ENCODE measurements at regions not wholly inside any gene's neighbourhood (a gene's known extent, or its start where the extent isn't known, plus 50 kb on each side); places are given as distances from the start of the nearest gene placed in this dataset.

DNA sequence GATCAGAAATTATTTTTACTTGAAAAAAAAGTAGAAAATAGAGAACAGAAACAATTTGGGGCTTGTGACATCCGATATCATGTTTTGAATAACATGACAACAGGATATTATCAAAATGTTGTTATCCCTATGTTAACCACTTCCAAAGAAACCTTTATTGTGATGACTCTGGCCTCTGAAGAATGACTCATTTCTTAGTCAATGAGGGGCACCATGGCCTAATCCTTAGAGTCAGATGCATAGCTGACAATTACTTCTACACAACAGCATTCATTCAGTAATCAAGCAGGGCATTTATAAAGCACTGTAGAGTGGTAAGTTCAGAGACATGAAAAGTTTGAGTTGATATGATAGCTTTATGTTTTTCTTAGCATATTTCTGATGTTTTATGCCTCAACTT is 703.0 kb downstream of the RNF144A start:
- 0% methylated on average over 1 of the region's 1 CpG for WGBS (ENCODE audit: insufficient coverage, low coverage, missing lambda C conversion rate)
- Histone ChIP-seq H3K9me1 (ENCODE audit: control insufficient read depth, insufficient read depth, low read length) (no peaks in the 10 kb centered on the region), H3K4me3 (no peak overlapping the region), H2AFZ (ENCODE audit: low read depth, low read length) (no peak overlapping the region), H3K36me3 (ENCODE audit: control insufficient read depth, insufficient read depth, low read length) (no peaks in the 10 kb centered on the region), H3K27me3 (ENCODE audit: control insufficient read depth in 2 of 2, insufficient read depth in 2 of 2, low read length in 2 of 2) (no peaks in the 10 kb centered on the region), H3K27ac (ENCODE audit: extremely low read depth, low read depth, low read length) (no peak overlapping the region), H4K20me1 (replicated peaks; ENCODE audit: control insufficient read depth, insufficient read depth, low read length) (no peaks in the 10 kb centered on the region), H3K79me2 (ENCODE audit: control insufficient read depth, insufficient read depth, low read length) (no peaks in the 10 kb centered on the region), H3K4me1 (replicated peaks in 1 of 2; ENCODE audit: control insufficient read depth in 2 of 2, insufficient read depth in 2 of 2, low read length in 2 of 2) (no peaks in the 10 kb centered on the region), H3K9ac (ENCODE audit: insufficient read depth in 1 of 2, low read depth in 2 of 2, low read length in 2 of 2) (no peak overlapping the region), H3K9me3 (replicated peaks; ENCODE audit: control insufficient read depth, insufficient read depth, low read depth, low read length) (no peaks in the 10 kb centered on the region), H3K4me2 (ENCODE audit: insufficient read depth, low read length) (no peak overlapping the region)
- TF ChIP-seq PTTG1 (tag; IDR thresholded peaks at IDR 0.05; ENCODE audit: low read depth) (no peak), ZNF717 (CRISPR knock-in tag; IDR thresholded peaks at IDR 0.05) (no peak), ZNF780A (CRISPR knock-in tag; IDR thresholded peaks at IDR 0.05) (no peak), PTRF (tag; IDR thresholded peaks at IDR 0.05) (no peak), ZNF644 (tag; IDR thresholded peaks at IDR 0.05; ENCODE audit: low read depth) (no peak), ZNF764 (CRISPR knock-in tag; IDR thresholded peaks at IDR 0.05; ENCODE audit: low read depth) (no peak), ZNF324 (CRISPR knock-in tag; IDR thresholded peaks at IDR 0.05) (no peak)
- TF ChIP-seq, protein P1, sequence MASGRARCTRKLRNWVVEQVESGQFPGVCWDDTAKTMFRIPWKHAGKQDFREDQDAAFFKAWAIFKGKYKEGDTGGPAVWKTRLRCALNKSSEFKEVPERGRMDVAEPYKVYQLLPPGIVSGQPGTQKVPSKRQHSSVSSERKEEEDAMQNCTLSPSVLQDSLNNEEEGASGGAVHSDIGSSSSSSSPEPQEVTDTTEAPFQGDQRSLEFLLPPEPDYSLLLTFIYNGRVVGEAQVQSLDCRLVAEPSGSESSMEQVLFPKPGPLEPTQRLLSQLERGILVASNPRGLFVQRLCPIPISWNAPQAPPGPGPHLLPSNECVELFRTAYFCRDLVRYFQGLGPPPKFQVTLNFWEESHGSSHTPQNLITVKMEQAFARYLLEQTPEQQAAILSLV (tag; IDR thresholded peaks at IDR 0.05) = no peak
- TF ChIP-seq, protein P2, sequence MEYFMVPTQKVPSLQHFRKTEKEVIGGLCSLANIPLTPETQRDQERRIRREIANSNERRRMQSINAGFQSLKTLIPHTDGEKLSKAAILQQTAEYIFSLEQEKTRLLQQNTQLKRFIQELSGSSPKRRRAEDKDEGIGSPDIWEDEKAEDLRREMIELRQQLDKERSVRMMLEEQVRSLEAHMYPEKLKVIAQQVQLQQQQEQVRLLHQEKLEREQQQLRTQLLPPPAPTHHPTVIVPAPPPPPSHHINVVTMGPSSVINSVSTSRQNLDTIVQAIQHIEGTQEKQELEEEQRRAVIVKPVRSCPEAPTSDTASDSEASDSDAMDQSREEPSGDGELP (CRISPR knock-in tag; IDR thresholded peaks at IDR 0.05; ENCODE audit: borderline replicate concordance) = no peak
- POLR2A ChIA-PET = no interaction called here
- intact Hi-C loops (cut with micrococcal nuclease) (no loop called here), in situ Hi-C loops (cut with MboI) (no loop called here)
- DNase-seq (ENCODE audit: extremely low read depth in 1 of 4, low spot score in 3 of 4) (no peak), FAIRE-seq (no peak), ATAC-seq (no peak)
- no TSS peak for BruUV-seq (replicated peaks)
- CTCF ChIA-PET (ENCODE audit: low intra/inter-chr PET ratio) = no interaction called here

Measured in K562 (cell line).